HUES6 (cell line): ENCODE measurements at regions not wholly inside any gene's neighbourhood (a gene's known extent, or its start where the extent isn't known, plus 50 kb on each side); places are given as distances from the start of the nearest gene placed in this dataset.
"Not testable (repeated sequence)": the region's sequence is repeated elsewhere in the genome, so short reads cannot be mapped to it uniquely, and the experiment has no call there.

Experiments used
- H3K27ac ChIP-seq: 2 replicates; pipeline ENCODE4 v1.7.0; 2013; ENCODE audit warnings: low read depth, mild to moderate bottlenecking, low read length, inconsistent platforms
- H3K27me3 ChIP-seq: 2 replicates; pipeline ENCODE4 v1.6.1; 2013; ENCODE audit warnings: low read length; ENCODE audit not compliant: control insufficient read depth, insufficient read depth
- H3K36me3 ChIP-seq: 2 replicates; pipeline ENCODE4 v1.6.1; 2013; ENCODE audit warnings: low read length; ENCODE audit not compliant: control insufficient read depth, insufficient read depth
- H3K4me1 ChIP-seq: 2 replicates; pipeline ENCODE4 v1.6.1; 2013; ENCODE audit warnings: low read length; ENCODE audit not compliant: control insufficient read depth, insufficient read depth
- H3K4me3 ChIP-seq: 2 replicates; pipeline ENCODE4 v1.5.1; 2013; ENCODE audit warnings: low read depth, low read length
- H3K9ac ChIP-seq: one replicate; pipeline ENCODE4 v1.6.1; 2013; ENCODE audit warnings: mild to moderate bottlenecking, low read length
- H3K9me3 ChIP-seq: 2 replicates; pipeline ENCODE4 v1.6.1; 2013; ENCODE audit warnings: low read depth, low read length; ENCODE audit not compliant: control insufficient read depth, insufficient read depth

DNA sequence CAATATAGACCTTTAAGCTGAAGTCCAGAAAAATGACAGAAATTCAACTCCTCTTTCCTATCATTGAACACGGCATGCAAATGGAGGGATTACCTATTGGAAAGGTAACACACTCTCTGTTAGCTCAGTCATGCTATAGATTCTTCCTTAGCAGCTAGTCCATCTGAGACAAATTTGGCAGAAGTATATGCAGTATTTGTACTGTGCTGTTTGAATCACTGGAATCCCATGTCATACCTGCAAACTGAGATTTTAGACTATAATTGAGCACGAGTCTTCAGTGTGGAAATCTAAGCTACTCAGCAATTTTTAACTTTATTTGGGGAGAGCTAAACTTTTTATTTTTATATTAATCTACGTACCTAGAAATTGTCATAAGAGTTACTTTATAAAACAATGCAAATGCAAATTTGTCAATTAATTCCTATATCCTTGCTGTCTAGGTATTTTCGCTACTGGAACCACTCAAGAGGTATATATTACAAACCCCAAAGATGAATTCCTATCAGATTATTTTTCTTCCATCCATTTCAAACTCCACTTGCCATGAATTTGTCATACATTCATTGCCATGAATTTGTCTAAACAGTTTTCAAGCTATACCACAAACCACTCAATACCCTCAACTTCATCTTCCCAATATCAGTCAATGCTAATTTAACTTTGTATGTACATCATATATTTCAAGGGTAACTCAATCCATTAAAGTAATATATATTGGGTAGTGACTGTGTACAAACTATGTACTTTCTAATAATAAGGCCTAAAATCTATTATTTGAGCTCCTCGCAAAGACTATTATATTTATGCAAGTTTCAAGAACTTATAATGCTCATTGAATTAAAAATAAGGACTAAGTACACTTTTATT, 224.8 kb downstream of the MEF2C start:
- Histone ChIP-seq H3K36me3 (no peaks in the 10 kb centered on the region), H3K27me3 (peaks cover 54% of the 10 kb centered on the region), H3K9me3 (no peaks in the 10 kb centered on the region), H3K4me3 (no peak overlapping the region), H3K4me1 (peaks cover 19% of the 10 kb centered on the region), H3K9ac (no peak overlapping the region), H3K27ac (no peak overlapping the region)

DNA sequence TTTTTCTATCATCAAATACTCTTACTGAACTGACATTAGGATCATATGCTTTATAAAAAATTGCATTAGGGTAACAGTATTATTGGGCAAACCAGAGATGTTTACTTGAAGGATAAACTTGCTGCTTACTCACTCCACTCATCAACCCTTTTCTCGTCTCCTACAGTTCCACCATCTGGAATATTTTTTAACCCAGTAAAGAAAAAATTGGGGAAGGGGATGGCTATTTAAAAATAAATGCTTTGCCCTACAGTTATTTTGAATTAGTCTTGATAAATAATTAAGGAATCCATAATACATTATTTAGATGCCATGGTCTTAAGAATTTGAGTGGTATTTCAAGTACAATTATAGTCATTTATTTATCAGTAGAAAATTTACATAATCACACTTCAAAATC, 225.8 kb downstream of the MEF2C start:
- peaks cover 14% of the 10 kb centered on the region for H3K4me1 ChIP-seq
- peaks cover 44% of the 10 kb centered on the region for H3K27me3 ChIP-seq
- H3K36me3 ChIP-seq: no peaks in the 10 kb centered on the region
- H3K27ac ChIP-seq: no peak overlapping the region
- H3K4me3 ChIP-seq: no peak overlapping the region
- H3K9ac ChIP-seq: no peak overlapping the region
- H3K9me3 ChIP-seq: no peaks in the 10 kb centered on the region

DNA sequence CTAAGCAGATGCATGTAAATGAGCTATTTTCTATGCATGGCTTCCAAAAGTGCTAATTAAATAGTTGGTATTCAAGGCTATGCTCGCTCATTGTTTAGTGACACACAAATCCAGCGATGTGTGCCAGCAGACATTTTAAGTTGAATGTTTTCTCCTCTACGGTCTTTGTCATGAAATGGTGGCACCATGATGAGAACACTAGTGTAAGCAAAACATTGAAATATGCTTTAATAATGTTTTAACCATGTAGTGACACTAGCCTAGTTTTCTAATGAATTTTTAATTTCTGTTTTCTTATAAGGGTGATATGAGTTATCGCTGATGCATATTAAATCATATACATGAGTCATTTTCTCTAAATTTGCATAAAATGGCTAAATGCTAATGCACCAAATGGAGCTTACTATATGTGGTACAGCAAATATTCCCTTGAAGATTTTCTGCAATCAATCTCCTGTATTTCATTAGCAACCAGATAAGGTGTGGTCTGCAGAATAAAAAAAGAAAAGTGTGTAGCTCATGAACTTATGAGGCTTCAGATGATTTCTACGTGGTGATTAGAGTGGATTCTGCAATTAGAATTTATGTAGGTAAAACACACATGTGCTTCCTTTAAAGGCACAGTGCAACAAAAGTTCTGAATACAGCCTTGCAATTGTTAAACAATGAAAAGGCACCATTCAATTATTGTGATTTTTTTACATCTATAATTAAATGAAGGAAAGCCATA, 226.6 kb downstream of the MEF2C start:
- Histone ChIP-seq H3K36me3 (no peaks in the 10 kb centered on the region), H3K4me1 (peaks cover 8% of the 10 kb centered on the region), H3K27me3 (peaks cover 36% of the 10 kb centered on the region), H3K27ac (no peak overlapping the region), H3K9me3 (no peaks in the 10 kb centered on the region), H3K9ac (no peak overlapping the region), H3K4me3 (no peak overlapping the region)

DNA sequence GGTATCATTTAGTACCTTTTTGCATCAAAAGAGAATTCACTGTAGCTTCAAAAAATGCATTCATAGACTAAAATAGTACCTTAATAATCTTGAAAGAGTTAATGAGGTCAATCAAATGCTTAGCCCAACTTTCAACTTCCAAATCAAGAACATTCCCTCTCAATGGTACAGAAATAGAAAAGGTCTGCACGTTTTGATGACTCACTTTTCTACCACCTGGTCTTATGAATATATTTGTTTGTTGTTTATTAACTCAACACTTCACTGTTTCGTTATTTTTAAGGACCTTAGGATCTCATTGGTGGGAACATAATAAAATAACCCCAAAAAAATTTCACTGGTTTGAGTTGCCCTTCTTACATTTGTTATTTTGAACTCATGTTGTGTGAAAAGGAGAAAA, 229.5 kb downstream of the MEF2C start:
- peaks cover 11% of the 10 kb centered on the region for H3K27me3 ChIP-seq
- H3K4me1 ChIP-seq: no peaks in the 10 kb centered on the region

DNA sequence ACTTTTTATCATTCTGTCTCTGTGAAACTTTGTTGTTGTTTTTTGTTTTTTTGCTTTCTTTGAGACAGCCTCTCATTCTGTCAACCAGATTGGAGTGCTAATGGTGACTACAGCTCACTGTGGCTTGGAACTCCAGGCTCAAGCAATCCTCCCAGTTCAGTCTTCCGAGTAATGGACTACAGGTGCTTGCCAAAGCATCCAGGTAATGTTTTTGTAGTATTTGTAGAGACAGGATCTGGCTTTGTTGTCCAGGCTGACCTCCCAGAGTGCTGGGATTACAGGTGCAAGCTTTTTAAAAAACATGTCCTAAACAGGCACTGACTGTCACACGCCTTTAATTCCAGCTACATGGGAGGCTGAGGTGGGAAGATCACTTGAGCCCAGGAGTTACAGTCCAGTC, 235.1 kb downstream of the MEF2C start:
- Histone ChIP-seq H3K36me3 (no peaks in the 10 kb centered on the region), H3K9me3 (no peaks in the 10 kb centered on the region), H3K9ac (no peak overlapping the region), H3K27me3 (no peaks in the 10 kb centered on the region), H3K27ac (no peak overlapping the region), H3K4me3 (no peak overlapping the region), H3K4me1 (no peaks in the 10 kb centered on the region)

More for the DNA sequence above, 229.5 kb downstream of the MEF2C start:
- H3K27ac ChIP-seq: no peak overlapping the region
- no peaks in the 10 kb centered on the region for H3K9me3 ChIP-seq
- no peak overlapping the region for H3K4me3 ChIP-seq
- H3K9ac ChIP-seq: no peak overlapping the region
- H3K36me3 ChIP-seq: no peaks in the 10 kb centered on the region

DNA sequence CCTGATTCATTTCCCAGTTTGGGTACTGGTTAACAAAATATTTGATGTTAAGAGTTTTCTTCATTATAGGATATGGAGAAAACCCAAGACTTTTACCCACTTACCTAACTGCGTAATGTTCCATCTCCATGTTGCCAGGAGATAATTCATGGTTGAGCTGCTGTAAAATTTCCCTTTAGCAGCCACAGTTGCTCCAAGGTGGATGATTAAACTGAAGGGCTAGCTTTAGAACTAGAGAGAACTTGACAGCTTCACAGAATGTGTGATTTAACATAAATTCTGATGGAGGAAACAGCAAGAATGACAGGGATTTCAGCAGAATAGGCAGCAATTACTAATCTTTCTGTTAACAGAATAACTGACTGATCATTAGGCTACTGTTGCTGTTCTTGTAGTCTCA, 236.1 kb downstream of the MEF2C start:
- Histone ChIP-seq H3K36me3 (no peaks in the 10 kb centered on the region), H3K27ac (no peak overlapping the region), H3K4me3 (no peak overlapping the region), H3K9ac (no peak overlapping the region), H3K27me3 (no peaks in the 10 kb centered on the region), H3K4me1 (no peaks in the 10 kb centered on the region), H3K9me3 (no peaks in the 10 kb centered on the region)

DNA sequence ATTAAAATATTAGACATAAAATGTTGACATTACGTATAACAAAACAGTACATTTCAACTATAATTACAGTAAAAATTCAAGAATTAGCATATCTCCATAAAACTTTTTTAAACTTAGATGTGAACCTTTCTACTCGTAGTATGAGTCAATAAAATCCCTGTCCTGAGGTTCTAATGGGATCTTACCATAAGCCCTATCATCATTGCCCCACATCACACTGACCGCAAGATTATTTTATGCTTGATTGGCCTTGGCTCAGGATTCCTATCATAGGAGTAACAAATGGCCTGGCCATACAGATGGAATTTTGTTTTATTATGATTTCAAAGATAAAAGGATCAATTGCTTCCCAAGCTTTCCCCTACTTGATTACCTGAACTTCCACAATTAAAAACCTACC, 238.3 kb downstream of the MEF2C start:
- Histone ChIP-seq H3K4me1 (no peaks in the 10 kb centered on the region), H3K9ac (no peak overlapping the region), H3K27ac (no peak overlapping the region), H3K27me3 (no peaks in the 10 kb centered on the region), H3K9me3 (no peaks in the 10 kb centered on the region), H3K36me3 (no peaks in the 10 kb centered on the region), H3K4me3 (no peak overlapping the region)

DNA sequence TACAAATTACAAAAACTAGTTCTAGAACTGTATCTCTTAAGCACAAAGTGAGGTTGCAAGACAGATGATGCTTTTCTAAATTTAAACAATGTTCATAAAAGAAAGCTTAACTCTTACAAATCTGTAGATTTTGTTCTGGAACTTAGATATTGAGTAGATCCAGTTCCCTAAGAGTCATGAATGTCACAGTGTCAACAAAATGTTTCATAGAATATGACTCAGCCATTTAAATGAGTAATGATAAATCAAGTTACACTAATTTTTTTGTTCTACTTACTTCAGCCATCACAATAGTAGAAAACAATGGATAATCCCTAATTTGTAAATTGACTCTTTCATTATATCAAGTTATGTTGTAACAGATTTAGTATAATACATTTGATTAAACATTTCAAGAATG, 239.7 kb downstream of the MEF2C start:
- H3K4me1 ChIP-seq: no peaks in the 10 kb centered on the region
- H3K4me3 ChIP-seq: no peak overlapping the region
- no peaks in the 10 kb centered on the region for H3K9me3 ChIP-seq
- no peaks in the 10 kb centered on the region for H3K27me3 ChIP-seq
- no peaks in the 10 kb centered on the region for H3K36me3 ChIP-seq
- H3K9ac ChIP-seq: no peak overlapping the region
- H3K27ac ChIP-seq: no peak overlapping the region

DNA sequence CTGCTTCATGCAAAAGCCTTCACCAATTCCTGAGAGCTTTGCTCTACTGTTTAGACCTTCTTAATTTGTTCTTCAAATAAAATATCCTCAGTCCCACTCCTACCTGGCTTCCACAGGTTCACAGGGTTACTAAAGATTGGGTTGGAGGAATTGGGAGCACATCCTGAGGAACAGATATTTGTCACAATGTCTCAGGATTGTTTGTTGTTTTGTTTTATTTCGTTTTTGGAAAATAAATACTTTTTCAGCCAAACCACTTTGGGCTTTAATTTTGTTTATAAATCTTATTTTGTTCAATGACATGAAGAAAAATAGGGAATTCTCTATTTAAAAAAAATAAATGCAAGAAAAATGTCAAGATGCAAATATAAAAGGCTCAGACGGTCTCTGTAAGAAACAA, 249.0 kb downstream of the MEF2C start:
- no peaks in the 10 kb centered on the region for H3K36me3 ChIP-seq
- H3K4me3 ChIP-seq: no peak overlapping the region

DNA sequence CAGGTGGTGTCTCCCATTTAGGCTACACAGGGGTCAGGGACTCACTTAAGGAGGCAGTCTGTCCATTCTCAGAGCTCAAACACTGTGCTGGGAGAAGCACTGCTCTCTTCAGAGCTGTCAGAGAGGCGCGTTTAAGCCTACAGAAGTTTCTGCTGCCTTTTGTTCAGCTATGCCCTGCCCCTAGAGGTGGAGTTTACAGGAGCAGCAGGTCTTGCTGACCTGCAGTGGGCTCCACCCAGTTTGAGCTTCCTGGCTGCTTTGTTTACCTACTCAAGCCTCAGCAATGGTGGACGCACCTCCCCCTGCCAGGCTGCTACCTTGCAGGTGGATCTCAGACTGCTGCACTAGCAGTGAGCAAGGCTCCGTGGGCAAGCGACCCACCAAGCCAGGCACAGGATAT, 260.1 kb downstream of the MEF2C start:
- not testable (repeated sequence) for H3K27me3 ChIP-seq, H3K9ac ChIP-seq, H3K4me1 ChIP-seq, H3K27ac ChIP-seq, H3K4me3 ChIP-seq, H3K36me3 ChIP-seq
- H3K9me3 ChIP-seq: peaks cover 19% of the 10 kb centered on the region

More for the DNA sequence above, 249.0 kb downstream of the MEF2C start:
- H3K4me1 ChIP-seq: no peaks in the 10 kb centered on the region
- H3K27ac ChIP-seq: no peak overlapping the region
- H3K9me3 ChIP-seq: no peaks in the 10 kb centered on the region
- no peak overlapping the region for H3K9ac ChIP-seq
- H3K27me3 ChIP-seq: no peaks in the 10 kb centered on the region

DNA sequence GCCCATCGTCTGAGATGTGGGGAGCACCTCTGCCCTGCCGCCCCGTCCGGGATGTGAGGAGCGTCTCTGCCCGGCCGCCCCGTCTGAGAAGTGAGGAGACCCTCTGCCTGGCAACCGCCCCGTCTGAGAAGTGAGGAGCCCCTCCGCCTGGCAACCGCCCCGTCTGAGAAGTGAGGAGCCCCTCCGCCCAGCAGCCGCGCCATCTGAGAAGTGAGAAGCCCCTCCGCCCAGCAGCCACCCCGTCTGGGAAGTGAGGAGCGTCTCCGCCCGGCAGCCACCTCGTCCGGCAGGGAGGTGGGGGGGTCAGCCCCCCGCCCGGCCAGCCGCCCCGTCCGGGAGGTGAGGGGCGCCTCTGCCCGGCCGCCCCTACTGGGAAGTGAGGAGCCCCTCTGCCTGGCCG, 267.2 kb downstream of the MEF2C start:
- not testable (repeated sequence) for H3K9ac ChIP-seq, H3K4me3 ChIP-seq, H3K36me3 ChIP-seq, H3K27me3 ChIP-seq, H3K4me1 ChIP-seq, H3K27ac ChIP-seq, H3K9me3 ChIP-seq
